Kidney glomerular epithelial cell (primary cell): ENCODE measurements at regions not wholly inside any gene's neighbourhood (a gene's known extent, or its start where the extent isn't known, plus 50 kb on each side); places are given as distances from the start of the nearest gene placed in this dataset.
"Not testable (repeated sequence)": the region's sequence is repeated elsewhere in the genome, so short reads cannot be mapped to it uniquely, and the experiment has no call there.

Source experiments
- DNase-seq: peaks from one replicate; lab custom pipeline; 2025; lab: John Stamatoyannopoulos, UW

DNA sequence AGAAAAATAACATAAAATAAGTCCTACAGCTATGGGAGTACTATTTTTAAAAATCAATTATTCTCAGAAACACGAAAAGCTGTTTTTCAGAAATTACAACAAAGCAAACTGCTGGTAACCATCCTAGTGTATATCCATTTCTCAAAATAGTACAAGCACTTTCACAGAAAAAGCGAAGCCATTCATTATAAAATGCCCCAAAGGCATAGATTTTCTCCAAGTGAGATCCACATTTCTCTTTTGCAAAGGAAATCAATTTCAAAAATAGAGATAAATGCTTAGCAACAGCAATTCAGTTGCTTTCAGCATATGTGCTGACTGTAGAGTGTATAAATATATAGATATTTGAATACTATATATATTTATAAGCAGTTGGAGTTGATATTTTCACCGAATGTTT is 1266.3 kb downstream of the SI start:
- no peak for DNase-seq

DNA sequence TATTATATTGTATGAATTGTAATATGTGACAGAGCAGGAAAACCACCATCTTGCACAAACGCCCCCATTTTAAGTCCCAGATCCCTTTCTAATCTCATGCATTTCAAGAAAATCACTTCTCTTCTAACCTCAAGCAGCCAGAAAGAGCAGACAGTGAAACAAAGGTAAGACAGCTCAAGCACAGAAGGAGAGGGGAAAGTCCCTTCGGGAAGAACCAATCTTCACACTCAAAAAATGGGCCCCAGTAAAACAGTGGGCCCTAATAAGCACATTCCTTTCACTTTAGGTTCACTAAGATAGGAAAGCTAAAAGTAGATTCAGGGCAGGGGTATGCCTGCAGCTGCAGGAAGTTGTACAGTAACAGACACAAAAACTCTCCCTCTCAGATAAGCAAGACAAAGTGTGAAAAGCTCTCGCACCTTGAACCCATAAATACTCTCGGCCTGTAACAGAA is 1268.7 kb downstream of the SI start:
- no peak for DNase-seq

DNA sequence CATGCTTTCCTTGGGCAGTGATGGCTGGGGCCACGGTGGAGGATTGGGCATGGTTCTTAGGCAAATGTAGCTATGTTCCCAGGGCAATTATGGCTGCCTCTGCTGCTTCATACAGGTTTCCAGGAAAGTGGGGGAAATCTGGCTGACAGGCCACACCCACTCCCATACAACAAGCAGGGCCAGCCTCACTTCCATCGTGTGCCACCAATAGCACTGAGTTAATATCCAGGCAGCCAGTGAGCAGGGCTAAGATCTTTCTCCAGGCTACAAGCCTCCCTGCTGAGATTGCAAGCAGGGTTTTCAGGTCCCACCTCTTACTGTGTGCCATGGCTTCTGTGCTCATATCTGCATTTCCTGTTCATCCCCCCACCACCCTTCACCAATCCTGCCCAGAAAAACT is 1291.9 kb downstream of the SI start:
- no peak for DNase-seq

DNA sequence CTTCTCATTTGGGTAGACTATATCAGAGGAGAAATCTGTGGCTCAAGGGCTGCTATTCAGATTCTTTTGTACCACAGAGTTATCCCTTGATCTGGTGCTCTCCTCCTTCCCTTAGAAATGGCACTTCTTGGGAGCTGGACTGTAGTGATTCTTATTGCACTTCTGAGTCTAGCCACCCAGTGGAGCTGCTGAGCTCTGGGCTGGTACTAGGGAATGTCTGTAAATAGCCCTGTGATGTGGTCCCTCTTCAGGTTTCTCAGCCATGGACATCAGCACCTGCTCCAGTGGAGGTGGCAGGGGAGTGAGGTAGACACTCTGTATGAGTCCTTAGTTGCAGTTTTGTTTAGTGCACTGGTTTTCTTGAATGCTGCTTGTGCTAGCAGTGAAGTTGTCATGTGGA is 1292.6 kb downstream of the SI start:
- DNase-seq: no peak

DNA sequence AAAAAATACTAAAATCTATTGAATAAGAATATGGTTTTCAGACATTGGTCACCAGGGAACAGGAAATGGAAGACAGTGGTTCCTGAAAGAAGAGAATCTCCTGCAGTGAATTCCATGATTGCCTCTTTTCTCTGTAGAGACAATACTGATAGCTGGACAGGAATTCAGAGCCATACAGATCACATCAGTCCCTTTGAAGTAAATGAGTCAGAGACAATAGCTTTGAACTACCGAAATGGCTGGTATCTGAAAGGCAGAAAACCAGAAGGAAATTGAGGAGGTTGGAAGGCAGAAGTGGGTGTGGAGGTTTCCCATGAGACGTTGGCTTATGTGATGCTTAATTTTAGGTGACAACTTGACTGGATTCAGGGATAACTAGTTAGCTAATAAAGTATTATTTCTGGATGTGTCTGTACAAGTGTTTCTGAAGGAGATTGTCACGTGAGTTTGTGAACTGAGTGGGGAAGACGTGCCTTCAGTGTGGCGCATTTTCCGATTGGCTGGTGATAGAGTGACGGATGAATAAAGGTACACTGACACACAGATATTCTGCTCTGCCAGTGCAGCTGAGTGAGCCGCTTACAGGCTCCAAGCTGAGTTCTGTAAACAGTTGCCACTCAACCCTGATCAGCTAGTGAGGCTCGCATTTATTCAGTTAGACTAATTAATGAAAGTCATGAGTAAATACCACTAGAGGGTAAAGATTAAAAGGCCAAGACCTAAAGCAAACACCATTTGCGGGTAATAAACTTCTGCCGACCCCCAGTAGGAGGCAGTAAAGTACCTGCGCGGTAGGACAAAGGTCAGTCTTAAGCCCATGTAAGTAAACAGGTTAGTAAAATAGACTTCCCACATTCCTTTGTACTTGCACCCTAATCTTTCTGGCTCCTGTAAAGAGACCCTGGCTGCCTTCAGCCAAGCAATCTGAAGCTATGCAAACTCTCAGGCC is 1298.6 kb downstream of the SI start:
- no peak for DNase-seq

DNA sequence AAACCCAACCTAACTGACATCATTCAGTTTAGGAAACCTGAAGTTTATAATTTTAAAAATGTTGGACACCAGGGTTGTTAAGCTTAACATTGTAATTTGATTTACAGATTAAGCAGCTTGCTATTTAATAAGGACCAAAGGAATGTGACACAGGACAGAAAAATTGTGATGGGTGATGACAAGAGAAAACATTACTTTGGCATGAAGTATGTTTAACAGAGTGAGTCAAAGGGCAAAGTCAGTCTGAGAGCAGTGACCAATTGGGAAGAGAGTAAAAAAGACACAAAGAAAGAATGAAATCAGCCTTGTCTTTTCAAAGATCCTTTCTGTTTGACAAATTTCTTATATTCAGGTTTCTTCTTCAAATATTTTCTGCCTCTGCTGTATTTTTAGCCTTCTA is 1301.6 kb downstream of the SI start:
- no peak for DNase-seq

DNA sequence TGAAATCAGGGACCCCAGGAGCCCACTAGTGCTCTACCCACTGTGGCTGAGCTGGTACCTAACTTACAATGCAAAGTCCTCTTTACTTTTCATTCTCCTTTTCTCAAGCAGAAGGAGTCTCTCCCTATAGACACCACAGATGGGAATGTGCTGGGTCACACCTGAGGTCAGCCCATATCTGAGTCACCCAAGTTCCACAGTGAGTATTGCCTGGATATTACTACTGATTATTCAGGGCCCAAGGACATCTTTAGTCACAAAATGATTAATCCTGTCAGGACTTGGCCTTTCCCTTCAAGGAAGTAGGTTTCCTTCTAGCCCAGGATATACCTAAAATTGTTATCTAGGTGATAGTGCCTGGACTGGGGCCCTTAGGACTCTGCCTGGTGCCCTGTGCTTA is 1305.2 kb downstream of the SI start:
- no peak for DNase-seq

DNA sequence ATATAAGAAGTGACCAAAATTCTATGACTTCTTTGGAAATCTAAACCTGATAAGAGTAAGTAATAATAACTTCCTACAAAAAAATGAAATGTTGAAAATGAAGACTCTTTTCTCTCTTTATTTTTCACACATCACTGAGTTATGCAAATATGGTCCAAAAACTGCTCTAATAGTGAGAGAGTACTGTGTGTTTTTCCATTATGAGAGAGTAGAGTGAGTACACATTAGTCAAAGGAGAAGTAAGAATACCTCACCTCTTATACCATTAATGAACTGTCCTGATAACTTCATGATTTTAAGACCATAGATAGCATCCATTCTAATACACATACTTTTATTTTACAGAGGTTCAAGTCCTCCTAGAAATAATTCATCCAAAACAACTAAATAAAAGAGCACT is 1310.2 kb downstream of the SI start:
- DNase-seq: no peak

DNA sequence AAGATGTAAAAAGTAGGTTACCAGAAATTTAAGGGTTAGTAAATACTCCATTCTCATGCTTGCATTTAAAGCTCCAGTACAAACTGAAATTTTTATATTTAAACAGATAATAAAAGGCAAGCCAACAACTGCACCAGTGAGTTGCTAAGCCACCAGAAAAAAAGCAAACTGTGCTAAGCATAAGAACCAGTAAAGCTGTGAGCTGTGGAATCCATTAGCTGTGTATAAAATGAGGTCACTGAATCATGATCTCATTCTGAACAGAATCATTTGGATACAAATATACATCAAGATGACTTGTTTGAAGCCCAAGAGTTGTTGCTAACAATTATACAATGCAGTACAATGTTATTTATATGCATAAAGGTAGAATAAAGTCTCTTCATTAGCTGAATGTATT is 1312.2 kb downstream of the SI start:
- DNase-seq: no peak

DNA sequence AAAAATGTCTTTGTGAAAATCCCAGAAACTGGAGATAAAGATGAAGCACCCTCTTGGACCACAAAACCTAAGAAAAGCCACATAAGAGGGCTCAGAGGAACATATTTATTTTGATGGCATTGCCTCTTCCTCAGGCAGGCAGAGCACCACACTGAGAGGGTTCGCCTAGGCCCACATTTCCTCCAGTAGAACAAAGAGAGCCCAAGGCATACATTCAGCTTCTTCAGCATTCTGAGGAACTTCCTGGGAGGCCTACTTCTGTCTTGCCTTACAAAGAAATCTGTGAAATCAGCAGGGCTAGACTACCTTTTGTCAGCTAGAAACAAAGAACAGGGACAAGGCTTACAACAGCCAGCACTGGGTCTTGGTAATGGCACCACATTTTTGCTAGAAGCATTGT is 1325.3 kb downstream of the SI start:
- no peak for DNase-seq

DNA sequence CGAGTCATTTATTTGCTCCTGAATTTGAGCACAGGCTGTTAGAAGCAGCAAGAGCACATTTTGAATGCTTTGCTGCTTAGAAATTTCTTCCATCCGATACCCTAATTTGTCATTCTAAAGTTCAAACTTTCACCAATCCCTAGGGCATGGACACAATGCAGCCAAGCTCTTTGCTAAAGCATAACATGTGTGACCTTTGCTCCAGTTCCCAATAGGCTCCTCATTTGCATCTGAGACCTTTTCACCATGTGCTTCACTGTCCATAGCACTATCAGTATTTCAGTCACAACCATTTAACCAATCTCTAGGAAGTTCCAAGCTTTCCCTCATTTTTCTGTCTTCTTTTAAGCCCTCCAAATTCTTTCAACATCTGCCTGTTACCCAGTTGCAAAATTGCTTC is 1333.1 kb downstream of the SI start:
- no peak for DNase-seq

DNA sequence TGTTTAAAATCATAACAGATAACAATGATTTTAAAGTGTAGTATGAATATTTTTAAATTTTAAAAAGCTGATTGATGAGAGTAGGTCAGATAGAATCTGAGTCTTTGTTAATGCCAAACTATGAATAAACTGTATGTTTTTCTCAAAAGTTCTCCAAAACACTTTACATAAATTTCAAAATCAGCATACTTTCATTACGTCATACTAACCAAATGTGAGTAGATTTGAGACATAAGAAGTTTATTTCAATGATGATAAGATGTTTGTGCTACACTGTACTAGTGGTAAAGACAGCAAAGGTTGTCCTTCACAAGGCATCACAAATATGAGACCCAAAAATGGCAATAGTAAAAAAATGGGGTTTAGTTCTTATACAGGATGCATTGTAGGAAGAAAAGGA is 1342.9 kb downstream of the SI start:
- no peak for DNase-seq

DNA sequence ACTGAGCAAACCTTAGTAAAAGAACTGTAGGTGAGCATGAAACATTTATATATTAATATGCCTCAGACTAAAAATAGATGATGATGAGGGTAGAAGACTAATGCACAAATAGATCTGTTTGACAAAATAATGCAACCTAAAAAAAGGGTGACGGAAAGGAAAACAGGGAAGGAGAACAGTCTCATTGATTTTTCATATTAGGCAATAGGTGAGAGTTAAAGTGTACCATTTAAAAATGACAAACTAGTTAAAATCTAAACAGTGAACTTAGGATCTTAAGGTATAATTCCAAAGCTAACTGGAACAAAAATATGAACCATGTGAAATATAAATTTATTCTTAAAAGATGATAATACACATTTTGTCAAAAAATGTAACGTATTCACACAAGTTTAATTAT is 1347.6 kb downstream of the SI start:
- no peak for DNase-seq

DNA sequence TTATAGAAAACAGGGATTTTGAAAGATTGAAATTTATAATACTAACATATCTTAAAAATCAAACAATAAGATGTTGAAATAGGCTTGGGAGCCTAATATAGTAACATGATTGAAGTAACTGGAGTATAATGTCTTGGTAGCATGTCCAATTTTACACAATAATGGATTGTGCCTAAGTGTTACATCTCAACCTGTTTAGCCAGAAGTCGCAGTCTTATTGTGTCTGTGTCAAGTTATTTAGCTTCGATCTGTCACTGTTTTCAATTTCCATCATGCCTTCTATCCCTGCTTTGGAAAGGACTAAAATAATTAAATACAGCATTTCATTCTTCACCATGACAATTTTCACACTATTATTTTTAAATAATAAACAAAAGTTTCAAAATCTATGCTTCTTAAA is 1352.2 kb downstream of the SI start:
- DNase-seq: no peak

DNA sequence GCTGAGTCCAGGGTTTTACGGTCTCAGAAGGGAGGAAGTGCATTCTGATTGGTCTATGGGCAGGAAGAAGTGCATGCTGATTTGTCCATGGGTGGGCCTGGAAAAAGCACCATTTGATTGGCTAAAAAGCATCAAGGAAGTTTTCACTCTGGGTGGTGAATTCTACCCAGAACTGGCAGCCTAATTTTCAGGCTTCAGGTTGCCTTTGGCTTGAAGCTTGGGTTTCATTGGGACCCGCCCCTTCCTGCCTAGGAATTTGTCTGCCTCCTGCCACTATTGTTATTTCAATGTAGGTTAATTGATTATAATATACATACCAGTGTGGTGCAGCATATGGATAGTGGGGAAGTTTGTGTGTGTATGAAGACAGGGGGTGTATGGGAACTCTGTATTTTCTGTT is 1355.9 kb downstream of the SI start:
- DNase-seq: no peak

DNA sequence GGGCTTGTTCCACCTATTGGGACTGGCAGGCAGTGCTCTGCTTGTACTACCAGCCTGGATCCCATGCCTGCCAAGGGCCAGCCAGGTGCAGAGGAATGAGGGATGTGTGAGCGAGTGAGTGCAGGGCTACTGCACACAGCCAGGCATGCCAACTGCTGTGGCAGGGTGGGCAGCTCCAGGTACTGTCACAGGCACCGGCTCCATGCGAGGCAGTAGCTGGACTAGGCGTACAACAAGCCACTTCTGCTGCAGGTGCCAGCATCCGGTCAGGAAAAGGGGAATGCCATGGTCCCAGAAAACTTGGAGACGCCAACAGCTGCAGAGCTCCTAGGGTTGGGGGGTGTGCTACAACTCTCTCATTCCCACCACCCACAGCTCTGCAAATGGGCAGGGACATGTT is 1356.7 kb downstream of the SI start:
- DNase-seq: no peak

DNA sequence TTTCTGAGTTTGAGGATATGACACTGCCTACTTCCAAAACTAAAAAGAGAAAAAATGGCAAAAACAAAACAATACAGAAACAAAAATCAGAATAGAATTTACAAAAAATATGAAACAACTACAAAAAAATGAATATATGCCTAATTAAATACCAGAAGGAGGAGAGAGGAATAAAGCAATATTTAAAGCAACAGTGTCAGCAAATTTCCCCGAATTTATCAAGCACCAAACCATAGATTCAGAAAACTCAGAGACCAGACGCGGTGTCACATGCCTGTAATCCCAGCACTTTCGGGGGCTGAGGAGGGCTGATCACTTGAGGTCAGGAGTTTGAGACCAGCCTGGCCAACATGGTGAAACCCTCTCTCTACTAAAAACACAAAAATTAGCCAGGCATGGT is 1360.9 kb downstream of the SI start:
- no peak for DNase-seq

DNA sequence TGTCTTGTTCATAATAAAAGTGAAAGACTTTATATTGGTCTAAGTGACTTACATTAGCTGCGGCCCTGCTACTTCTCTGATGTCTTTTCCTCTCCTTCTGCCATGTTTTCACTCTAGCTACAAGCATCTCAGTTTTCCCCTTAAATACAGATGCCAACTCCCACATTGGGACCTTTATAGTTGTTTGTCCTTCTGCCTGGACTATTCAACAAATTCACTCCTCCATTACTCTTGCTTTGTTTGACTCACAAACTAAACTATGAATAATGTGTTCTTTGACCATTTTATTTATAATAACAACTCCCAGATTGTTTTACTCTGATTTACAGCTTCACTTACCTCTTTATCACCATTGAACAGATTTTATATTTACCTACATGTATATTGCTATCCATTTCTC is 1369.9 kb downstream of the SI start:
- DNase-seq: no peak

DNA sequence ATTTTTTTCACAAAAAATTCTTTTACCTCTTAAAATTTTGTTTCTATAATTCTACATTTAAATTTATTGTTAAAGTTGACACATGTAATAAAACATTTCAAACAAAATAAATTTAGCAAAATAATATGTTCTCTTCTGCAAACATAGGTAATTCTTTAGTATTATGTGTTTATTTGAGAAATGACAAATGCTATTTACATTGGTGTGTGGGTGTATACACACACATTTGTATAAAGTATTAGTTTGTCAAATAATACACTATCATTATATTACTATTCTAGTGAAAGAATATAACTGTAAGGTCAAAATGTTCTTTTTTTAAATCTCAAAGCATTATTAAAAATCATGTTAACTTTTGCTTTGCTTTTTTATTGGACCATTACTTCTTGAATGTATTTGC is 1370.6 kb downstream of the SI start:
- no peak for DNase-seq

DNA sequence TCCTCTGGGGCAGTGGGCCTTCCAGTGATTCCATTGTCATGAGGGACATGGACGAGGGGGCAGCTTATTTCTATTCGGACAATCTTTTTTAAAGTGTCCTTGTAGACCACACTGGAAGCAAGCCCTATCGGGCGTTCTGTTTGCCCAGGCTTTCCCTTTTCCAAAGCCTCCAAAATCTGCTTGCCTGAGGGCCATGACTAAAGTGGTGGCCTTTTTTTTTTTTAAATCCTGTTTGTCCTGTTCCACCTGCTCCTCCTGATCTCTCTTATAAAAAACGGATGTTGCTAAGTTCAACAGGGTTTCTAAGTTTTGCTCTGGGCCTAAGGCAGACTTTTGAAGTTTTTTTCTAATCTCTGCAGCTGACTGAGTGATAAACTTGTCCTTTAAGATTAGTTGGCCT is 1380.1 kb downstream of the SI start:
- DNase-seq: not testable (repeated sequence)

DNA sequence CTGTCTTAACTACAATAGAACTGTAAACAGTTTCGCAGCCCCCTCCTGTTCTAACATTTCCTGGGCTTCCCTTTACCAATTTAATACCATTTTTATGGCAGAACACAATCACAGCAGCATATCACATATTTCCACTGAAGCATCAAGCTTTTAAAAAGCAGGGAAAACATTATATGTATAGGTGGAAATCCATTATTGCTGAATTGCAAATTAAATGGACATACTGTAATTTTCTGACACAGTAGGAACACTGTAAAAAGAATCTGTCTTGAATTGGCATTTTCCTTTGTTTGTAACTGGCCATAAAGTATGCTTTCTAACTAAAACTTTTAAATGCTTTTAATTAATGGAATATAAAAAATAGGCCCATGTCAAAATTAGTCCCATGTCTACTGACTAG is 1385.8 kb downstream of the SI start:
- DNase-seq: no peak

DNA sequence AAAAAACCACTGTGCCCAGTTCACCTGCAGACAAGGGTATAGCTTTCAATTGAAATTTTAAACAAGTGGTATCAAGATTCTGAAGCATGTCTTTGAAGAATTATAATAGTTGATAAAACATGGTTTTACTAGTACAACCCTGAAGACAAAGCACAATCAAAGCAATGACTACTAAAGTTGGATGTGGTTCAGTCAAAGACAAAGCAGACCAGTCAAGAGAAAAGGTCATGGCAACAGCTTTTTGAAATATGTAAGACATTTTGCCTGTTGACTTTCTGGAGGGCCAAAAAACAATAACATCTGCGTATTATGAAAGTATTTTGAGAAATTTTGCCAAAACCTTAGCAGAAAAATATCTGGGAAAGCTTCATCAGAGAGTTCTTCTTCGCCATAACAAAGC is 1393.6 kb downstream of the SI start:
- no peak for DNase-seq

DNA sequence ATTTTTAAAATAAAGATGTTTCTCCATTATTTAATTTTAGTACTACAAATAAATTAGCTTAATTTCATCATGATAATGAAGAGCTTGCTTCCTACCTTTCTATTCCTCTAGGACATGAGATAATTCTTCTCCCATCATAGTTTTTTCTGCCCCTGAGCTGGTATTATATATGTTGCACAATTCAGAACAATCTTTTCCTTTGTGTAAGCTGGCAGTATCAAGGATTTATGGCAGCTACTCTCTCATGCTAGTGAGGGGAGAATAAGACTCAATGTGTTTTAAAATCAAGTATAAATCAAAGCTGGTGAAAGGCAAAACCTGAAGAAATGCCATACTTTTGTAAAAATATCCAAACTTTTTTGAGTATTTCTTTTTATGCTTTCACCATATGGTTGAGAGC is 1405.3 kb downstream of the SI start:
- no peak for DNase-seq

DNA sequence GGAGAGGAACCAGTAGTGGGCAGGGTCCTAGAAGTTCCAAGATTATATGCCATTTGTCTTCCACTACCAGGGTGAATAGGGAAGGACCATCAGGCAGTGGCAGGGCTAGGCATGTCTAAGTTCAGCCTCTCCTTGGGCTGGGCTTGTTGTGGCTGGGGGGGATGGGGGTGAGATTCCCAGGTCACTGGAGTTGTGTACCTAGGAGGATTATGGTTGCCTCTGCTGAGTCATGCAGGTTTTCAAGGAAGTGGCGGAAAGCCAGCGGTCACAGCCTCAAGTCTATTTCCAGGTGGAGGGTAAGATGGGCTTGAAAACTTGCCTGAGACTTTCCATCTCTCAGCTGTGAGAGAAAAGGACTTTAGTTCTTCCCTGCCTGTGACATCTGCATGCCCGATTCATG is 1407.1 kb downstream of the SI start:
- no peak for DNase-seq
